Gastroesophageal sphincter (tissue), 4 donors: ENCODE measurements at regions not wholly inside any gene's neighbourhood (a gene's known extent, or its start where the extent isn't known, plus 50 kb on each side); places are given as distances from the start of the nearest gene placed in this dataset.

ENCODE experiments used
- ATAC-seq: fragments of 150-250 bp; one replicate; pipeline ENCODE4 v1.9.1; 2016; ENCODE audit warnings: mild to moderate bottlenecking, moderate library complexity
- H3K27ac ChIP-seq, 4 donors: fragments of 200-600 bp; sonication (generic) in 3 of 4; 1 replicate in 3 of 4; 2 replicates in 1 of 4; pipeline ENCODE4 v1.5.1; 2016 to 2019
- H3K27me3 ChIP-seq: fragments of 200-600 bp; sonication (generic); one replicate; pipeline ENCODE4 v1.5.1; 2019
- H3K36me3 ChIP-seq, 2 donors: fragments of 200-600 bp; sonication (generic); one replicate each; pipeline ENCODE4 v1.5.1; 2019; ENCODE audit warnings: control low read depth in 1 of 2
- H3K4me1 ChIP-seq, 3 donors: fragments of 200-600 bp; sonication (generic); 1 replicate in 2 of 3; 2 replicates in 1 of 3; pipeline ENCODE4 v1.5.1; 2016 to 2019; ENCODE audit warnings: control low read depth in 2 of 3
- H3K4me3 ChIP-seq, 2 donors: fragments of 200-600 bp; sonication (generic); one replicate each; pipeline ENCODE4 v1.5.1; 2019; ENCODE audit warnings: mild to moderate bottlenecking in 1 of 2, moderate library complexity in 1 of 2
- H3K9me3 ChIP-seq, 3 donors: fragments of 200-600 bp; sonication (generic); one replicate each; pipeline ENCODE4 v1.5.1; 2017 to 2019; ENCODE audit warnings: control low read depth in 2 of 3
- CTCF ChIP-seq, 4 experiments: fragments of 200-600 bp in 2 of 4; fragments of 450-650 bp in 2 of 4; sonication (generic) in 1 of 4; IDR thresholded peaks; one replicate each; pipeline ENCODE4 v1.5.1; 2017 to 2019; ENCODE audit warnings: antibody characterized with exemption in 4 of 4, mild to moderate bottlenecking in 2 of 4, moderate library complexity in 2 of 4
- EP300 ChIP-seq: sonication (generic); formaldehyde crosslinking; IDR thresholded peaks from one replicate; pipeline ENCODE4 v1.6.1; 2017; ENCODE audit warnings: antibody characterized with exemption, mild to moderate bottlenecking
- POLR2A ChIP-seq, 2 donors: fragments of 450-650 bp; IDR thresholded peaks; one replicate each; pipeline ENCODE4 v1.6.1; 2017; ENCODE audit warnings: antibody characterized with exemption in 2 of 2, mild to moderate bottlenecking in 2 of 2, moderate library complexity in 1 of 2
- POLR2AphosphoS5 ChIP-seq: sonication (generic); formaldehyde crosslinking; IDR thresholded peaks from one replicate; pipeline ENCODE4 v1.6.1; 2017; ENCODE audit warnings: antibody characterized with exemption
- WGBS, 2 donors: methylation state at CpG; one replicate each; pipeline ENCODE4 v1.1.5; 2018; ENCODE audit warnings: low coverage in 1 of 2; 5-methylcytosine and 5-hydroxymethylcytosine counted together

- TF ChIP-seq EP300 = no peak
- TF ChIP-seq CTCF (IDR thresholded peaks at IDR 0.05) = no peak
- TF ChIP-seq POLR2A (IDR thresholded peaks at IDR 0.05) = no peak
- no peak for TF ChIP-seq POLR2AphosphoS5
- Histone ChIP-seq H3K4me3 (no peak overlapping the region), H3K27me3 (no peaks in the 10 kb centered on the region), H3K9me3 (no peaks in the 10 kb centered on the region), H3K27ac (no peak overlapping the region), H3K4me1 (no peaks in the 10 kb centered on the region), H3K36me3 (peaks cover 0 to 36% of the 10 kb centered on the region in 2 donors)
- WGBS, 2 donors = 79 to 91% methylated on average over 4 to 6 of the region's 6 CpGs
- no peak for ATAC-seq
Observed at GRCh38 chr22:26789951-26790350, 132.6 kb downstream of the MIAT start.

- H3K27ac ChIP-seq = no peak overlapping the region
- no peak for TF ChIP-seq POLR2AphosphoS5
- H3K36me3 ChIP-seq = peaks cover 0 to 39% of the 10 kb centered on the region in 2 donors
- H3K4me3 ChIP-seq = no peak overlapping the region
- H3K4me1 ChIP-seq = no peaks in the 10 kb centered on the region
- no peak for ATAC-seq
- WGBS, 2 donors = 96 to 100% methylated on average over 2 to 8 of the region's 8 CpGs
- H3K9me3 ChIP-seq = no peaks in the 10 kb centered on the region
- H3K27me3 ChIP-seq = no peaks in the 10 kb centered on the region
Observed at GRCh38 chr22:26792522-26792921, 135.1 kb downstream of the MIAT start.

DNA sequence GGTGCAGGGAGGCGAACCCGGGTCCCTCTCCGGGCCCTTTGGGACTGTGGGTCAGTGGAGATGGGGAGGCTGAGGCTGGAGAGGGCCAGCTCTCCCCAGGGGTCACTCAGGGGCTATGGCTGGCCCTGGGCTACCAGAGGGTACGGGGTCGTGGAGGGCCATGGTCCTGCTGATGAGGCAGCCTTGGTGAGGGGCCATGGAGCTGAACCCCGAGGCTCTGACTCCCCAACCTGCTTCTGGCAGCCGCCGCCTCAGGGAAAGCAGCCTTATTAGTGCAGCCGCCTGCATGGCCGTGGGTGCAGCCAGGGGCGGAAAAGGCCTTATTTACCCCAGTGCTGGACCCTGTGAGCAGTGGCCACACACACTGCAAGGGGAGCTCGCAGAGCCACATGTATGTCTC, 139.4 kb downstream of the MIAT start:
- WGBS, 2 donors = no CpG with 5 or more reads among the region's 12 CpGs
- TF ChIP-seq CTCF (IDR thresholded peaks at IDR 0.05) = no peak
- Histone ChIP-seq H3K4me3 (no peak overlapping the region), H3K27me3 (no peaks in the 10 kb centered on the region), H3K4me1 (no peaks in the 10 kb centered on the region), H3K9me3 (no peaks in the 10 kb centered on the region), H3K36me3 (peaks cover 0 to 25% of the 10 kb centered on the region in 2 donors), H3K27ac (no peak overlapping the region)
- ATAC-seq = no peak

DNA sequence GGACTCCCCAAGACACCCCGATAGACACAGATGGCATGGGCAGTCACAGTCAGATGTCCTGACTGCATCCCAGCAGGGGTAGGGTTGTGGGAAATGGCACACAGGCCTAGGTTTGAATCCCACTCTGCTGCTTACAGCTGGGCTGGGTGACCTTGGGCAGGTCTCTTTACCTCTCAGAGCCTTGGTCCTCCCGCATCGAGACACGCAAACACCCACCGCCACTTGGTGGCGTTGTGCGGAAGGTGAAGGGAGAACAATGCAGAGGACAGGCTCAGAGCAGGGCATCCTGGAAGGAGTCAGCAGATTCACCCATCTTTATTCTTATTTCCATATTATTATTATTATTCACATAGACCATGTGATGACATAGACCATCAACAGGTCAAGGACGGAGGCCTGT, 140.5 kb downstream of the MIAT start:
- no peak for TF ChIP-seq EP300
- TF ChIP-seq CTCF (IDR thresholded peaks at IDR 0.05) = no peak
- TF ChIP-seq POLR2AphosphoS5 = no peak
- no peak for TF ChIP-seq POLR2A (IDR thresholded peaks at IDR 0.05)
- H3K4me1 ChIP-seq = no peaks in the 10 kb centered on the region
- H3K9me3 ChIP-seq = no peaks in the 10 kb centered on the region
- no peak for ATAC-seq
- H3K27ac ChIP-seq = no peak overlapping the region
- H3K36me3 ChIP-seq = peaks cover 0 to 20% of the 10 kb centered on the region in 2 donors
- H3K4me3 ChIP-seq = no peak overlapping the region
- WGBS, 2 donors = 90 to 94% methylated on average over 7 of the region's 8 CpGs
- H3K27me3 ChIP-seq = no peaks in the 10 kb centered on the region

DNA sequence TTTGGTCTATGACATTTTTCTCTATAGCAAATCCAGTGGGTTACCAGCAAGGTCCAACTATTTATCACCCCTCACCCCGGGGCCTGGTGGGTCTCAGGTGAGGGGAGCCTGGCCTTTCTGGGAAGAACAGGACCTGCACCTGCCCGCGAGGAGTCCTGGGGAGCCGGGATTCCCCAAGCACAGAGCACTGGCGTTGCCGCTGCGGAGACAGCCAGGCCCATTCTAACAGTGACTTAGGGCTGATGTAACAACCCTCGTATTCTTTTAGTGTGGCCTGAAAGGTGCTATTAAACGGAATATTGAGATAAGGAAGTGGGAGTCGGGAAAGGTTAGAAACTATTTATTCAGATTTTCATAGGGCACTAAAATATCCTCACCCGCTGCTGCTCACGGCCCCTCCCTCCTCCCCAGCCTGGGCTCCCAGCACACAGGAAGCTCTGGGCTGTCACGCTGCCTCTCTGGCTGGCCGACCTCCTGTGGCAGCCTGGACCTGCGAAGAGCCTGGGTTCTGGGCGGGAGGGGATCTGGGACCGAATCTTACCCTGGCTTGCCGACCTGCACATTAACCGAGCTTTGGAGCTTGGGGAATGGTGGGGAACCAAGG, 141.2 kb downstream of the MIAT start:
- H3K36me3 ChIP-seq = peaks cover 0 to 14% of the 10 kb centered on the region in 2 donors
- H3K27me3 ChIP-seq = no peaks in the 10 kb centered on the region
- H3K4me1 ChIP-seq = no peaks in the 10 kb centered on the region
- TF ChIP-seq EP300 = no peak
- TF ChIP-seq CTCF (IDR thresholded peaks at IDR 0.05) = no peak
- TF ChIP-seq POLR2A (IDR thresholded peaks at IDR 0.05) = no peak
- no peak for TF ChIP-seq POLR2AphosphoS5
- no peak overlapping the region for H3K27ac ChIP-seq
- H3K9me3 ChIP-seq = no peaks in the 10 kb centered on the region
- no peak overlapping the region for H3K4me3 ChIP-seq
- WGBS, 2 donors = 73 to 80% methylated on average over 1 to 2 of the region's 19 CpGs
- no peak for ATAC-seq
